Loucy (cell line): ENCODE measurements at regions not wholly inside any gene's neighbourhood (a gene's known extent, or its start where the extent isn't known, plus 50 kb on each side); places are given as distances from the start of the nearest gene placed in this dataset.

ENCODE experiments used
- H2AFZ ChIP-seq: fragments of 200-600 bp; sonication (generic); 2 replicates; pipeline ENCODE4 v1.6.0; 2016; ENCODE audit warnings: antibody characterized with exemption, mild to moderate bottlenecking, low read length, moderate library complexity
- H3F3A ChIP-seq: fragments of 200-600 bp; 2 replicates; pipeline ENCODE4 v1.6.0; 2016; ENCODE audit warnings: antibody characterized with exemption, low read depth, mild to moderate bottlenecking
- H3K27me3 ChIP-seq: fragments of 200-600 bp; sonication (generic); 2 replicates; pipeline ENCODE4 v1.6.1; 2014; ENCODE audit warnings: low read length, mild to moderate bottlenecking; ENCODE audit not compliant: insufficient read depth, poor library complexity, severe bottlenecking
- H3K36me3 ChIP-seq: fragments of 200-600 bp; sonication (generic); 2 replicates; pipeline ENCODE4 v1.6.1; 2016; ENCODE audit warnings: low read length; ENCODE audit not compliant: insufficient read depth
- H3K4me1 ChIP-seq: fragments of 200-600 bp; sonication (generic); 2 replicates; pipeline ENCODE4 v1.5.1; 2014; ENCODE audit warnings: low read length, mild to moderate bottlenecking; ENCODE audit not compliant: insufficient read depth, poor library complexity, severe bottlenecking
- H3K4me2 ChIP-seq: fragments of 200-600 bp; sonication (generic); 2 replicates; pipeline ENCODE4 v1.6.0; 2014; ENCODE audit warnings: antibody characterized with exemption, low read length, low read depth, mild to moderate bottlenecking; ENCODE audit not compliant: poor library complexity, severe bottlenecking
- H3K4me3 ChIP-seq: fragments of 200-600 bp; sonication (generic); 2 replicates; pipeline ENCODE4 v1.5.1; 2014; ENCODE audit warnings: low read length, mild to moderate bottlenecking, mixed read lengths; ENCODE audit not compliant: poor library complexity, severe bottlenecking
- H3K79me2 ChIP-seq: fragments of 200-600 bp; sonication (generic); 2 replicates; pipeline ENCODE4 v1.6.1; 2014; ENCODE audit warnings: low read length; ENCODE audit not compliant: insufficient read depth
- H3K9ac ChIP-seq: fragments of 200-600 bp; sonication (generic); 2 replicates; pipeline ENCODE4 v1.6.0; 2014; ENCODE audit warnings: mild to moderate bottlenecking, low read depth, low read length, moderate library complexity; ENCODE audit not compliant: poor library complexity, severe bottlenecking
- H3K9me2 ChIP-seq: fragments of 200-600 bp; sonication (generic); replicated peaks from 2 replicates; pipeline ENCODE4 v1.6.1; 2016; ENCODE audit warnings: low read depth, low read length, mixed read lengths
- H3K9me3 ChIP-seq: fragments of 200-600 bp; sonication (generic); 2 replicates; pipeline ENCODE4 v1.6.1; 2014; ENCODE audit warnings: mild to moderate bottlenecking, antibody characterized with exemption, low read length, low read depth; ENCODE audit not compliant: insufficient read depth
- H4K20me1 ChIP-seq: fragments of 200-600 bp; sonication (generic); 2 replicates; pipeline ENCODE4 v1.6.0; 2014; ENCODE audit warnings: antibody characterized with exemption, low read length, mild to moderate bottlenecking; ENCODE audit not compliant: insufficient read depth, poor library complexity, severe bottlenecking
- EZH2phosphoT487 ChIP-seq: fragments of 200-600 bp; IDR thresholded peaks from 2 replicates; pipeline ENCODE4 v1.6.1; 2018; ENCODE audit warnings: antibody characterized with exemption, mild to moderate bottlenecking, moderate library complexity, borderline replicate concordance
- TF ChIP-seq, protein P1 (sequence below): fragments of 200-600 bp; sonication (generic); conservative IDR thresholded peaks from 2 replicates; pipeline ENCODE4 v1.5.1; 2014; ENCODE audit warnings: mild to moderate bottlenecking, antibody characterized with exemption, low read length

DNA sequence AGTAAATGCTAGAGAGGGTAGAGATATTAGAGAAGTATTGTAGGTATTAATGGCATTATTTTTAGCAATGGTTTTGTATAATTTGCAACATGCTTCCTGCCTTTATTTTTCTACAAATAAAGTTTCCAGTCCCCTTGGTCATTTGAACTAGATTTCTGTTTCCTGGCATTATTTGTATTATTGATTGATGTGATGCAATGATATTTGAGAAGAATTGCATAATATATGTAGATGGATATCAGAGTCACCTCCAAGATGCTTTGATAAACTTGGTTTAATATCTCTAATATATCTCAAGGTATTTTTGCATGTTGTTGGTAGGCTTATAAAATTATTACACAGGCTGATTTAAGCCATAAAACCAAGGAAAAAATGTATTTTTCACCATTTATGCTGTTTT lies 1054.5 kb downstream of the SLITRK1 start:
- Histone ChIP-seq H3K4me2 (no peak overlapping the region), H3K9ac (no peak overlapping the region), H3K9me3 (no peaks in the 10 kb centered on the region), H3K4me1 (no peaks in the 10 kb centered on the region), H3K36me3 (no peaks in the 10 kb centered on the region), H3F3A (no peaks in the 10 kb centered on the region), H3K79me2 (no peaks in the 10 kb centered on the region), H3K4me3 (no peak overlapping the region), H3K27me3 (no peaks in the 10 kb centered on the region), H2AFZ (no peak overlapping the region), H4K20me1 (no peaks in the 10 kb centered on the region), H3K9me2 (0 out of 2 replicates have a peak, but pooled peaks cover 6% of the 10 kb centered on the region)
- TF ChIP-seq, protein P1, sequence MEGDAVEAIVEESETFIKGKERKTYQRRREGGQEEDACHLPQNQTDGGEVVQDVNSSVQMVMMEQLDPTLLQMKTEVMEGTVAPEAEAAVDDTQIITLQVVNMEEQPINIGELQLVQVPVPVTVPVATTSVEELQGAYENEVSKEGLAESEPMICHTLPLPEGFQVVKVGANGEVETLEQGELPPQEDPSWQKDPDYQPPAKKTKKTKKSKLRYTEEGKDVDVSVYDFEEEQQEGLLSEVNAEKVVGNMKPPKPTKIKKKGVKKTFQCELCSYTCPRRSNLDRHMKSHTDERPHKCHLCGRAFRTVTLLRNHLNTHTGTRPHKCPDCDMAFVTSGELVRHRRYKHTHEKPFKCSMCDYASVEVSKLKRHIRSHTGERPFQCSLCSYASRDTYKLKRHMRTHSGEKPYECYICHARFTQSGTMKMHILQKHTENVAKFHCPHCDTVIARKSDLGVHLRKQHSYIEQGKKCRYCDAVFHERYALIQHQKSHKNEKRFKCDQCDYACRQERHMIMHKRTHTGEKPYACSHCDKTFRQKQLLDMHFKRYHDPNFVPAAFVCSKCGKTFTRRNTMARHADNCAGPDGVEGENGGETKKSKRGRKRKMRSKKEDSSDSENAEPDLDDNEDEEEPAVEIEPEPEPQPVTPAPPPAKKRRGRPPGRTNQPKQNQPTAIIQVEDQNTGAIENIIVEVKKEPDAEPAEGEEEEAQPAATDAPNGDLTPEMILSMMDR = no peak
- TF ChIP-seq EZH2phosphoT487 = no peak

DNA sequence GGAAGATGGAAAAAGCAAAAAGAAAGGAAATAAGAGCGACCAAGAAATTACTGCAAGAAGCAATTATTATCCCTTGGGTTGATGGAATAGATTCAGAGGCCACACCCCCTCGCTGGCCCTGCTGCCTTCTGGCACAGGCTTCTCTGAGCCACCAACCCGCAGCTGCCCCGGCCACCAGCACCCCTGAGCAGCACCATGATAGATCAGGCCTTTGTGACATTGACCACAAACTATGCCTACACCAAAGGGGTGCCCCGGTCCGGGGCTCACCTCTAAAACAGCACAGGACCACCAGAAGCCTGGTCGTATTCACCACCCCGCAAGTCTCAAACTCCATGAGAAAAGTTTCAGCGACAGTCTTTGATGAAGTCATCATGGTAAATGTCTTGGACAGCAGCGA lies 1059.3 kb downstream of the SLITRK1 start:
- no peak overlapping the region for H3K9ac ChIP-seq
- no peaks in the 10 kb centered on the region for H3K79me2 ChIP-seq
- no peak overlapping the region for H3K4me3 ChIP-seq
- TF ChIP-seq EZH2phosphoT487 = no peak
- TF ChIP-seq, protein P1 = no peak
- no peaks in the 10 kb centered on the region for H3K9me3 ChIP-seq
- no peak overlapping the region for H2AFZ ChIP-seq
- no peaks in the 10 kb centered on the region for H3K36me3 ChIP-seq
- no peaks in the 10 kb centered on the region for H4K20me1 ChIP-seq
- H3K27me3 ChIP-seq = no peaks in the 10 kb centered on the region
- no peaks in the 10 kb centered on the region for H3K4me1 ChIP-seq
- H3K4me2 ChIP-seq = no peak overlapping the region
- H3K9me2 ChIP-seq = no peaks in the 10 kb centered on the region
- H3F3A ChIP-seq = no peaks in the 10 kb centered on the region

DNA sequence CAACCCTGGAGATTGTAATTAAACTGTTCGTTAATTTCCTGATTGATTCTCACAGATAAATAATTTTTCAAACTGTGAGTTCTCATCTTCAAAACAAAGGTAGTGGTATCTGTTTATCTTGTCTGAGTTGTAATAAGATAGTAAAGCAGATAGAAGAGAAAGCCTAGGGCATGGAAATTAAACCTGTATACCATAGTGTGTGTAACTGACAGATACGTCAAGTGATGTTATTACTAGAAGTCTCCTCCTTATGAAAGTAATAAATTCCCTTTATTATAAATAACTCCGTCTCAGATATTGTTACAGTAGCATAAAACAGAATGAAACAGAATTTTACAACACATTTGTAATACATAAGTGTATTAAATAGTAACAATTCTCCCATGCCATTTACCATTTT lies 1065.1 kb downstream of the SLITRK1 start:
- TF ChIP-seq, protein P1 = no peak
- no peak for TF ChIP-seq EZH2phosphoT487
- H3K4me1 ChIP-seq = no peaks in the 10 kb centered on the region
- H3K9me2 ChIP-seq = no peaks in the 10 kb centered on the region
- H3K9me3 ChIP-seq = no peaks in the 10 kb centered on the region
- H3K4me2 ChIP-seq = no peak overlapping the region
- H3K4me3 ChIP-seq = no peak overlapping the region
- H3K9ac ChIP-seq = no peak overlapping the region
- no peaks in the 10 kb centered on the region for H3K79me2 ChIP-seq
- no peaks in the 10 kb centered on the region for H3F3A ChIP-seq
- H3K36me3 ChIP-seq = no peaks in the 10 kb centered on the region
- no peaks in the 10 kb centered on the region for H4K20me1 ChIP-seq
- no peak overlapping the region for H2AFZ ChIP-seq
- no peaks in the 10 kb centered on the region for H3K27me3 ChIP-seq
